Nephron (organoid): ENCODE measurements at regions not wholly inside any gene's neighbourhood (a gene's known extent, or its start where the extent isn't known, plus 50 kb on each side); places are given as distances from the start of the nearest gene placed in this dataset.

Experiments
- H3K27ac Mint-ChIP-seq, 3 experiments: 2 replicates each; pipeline ENCODE4 v1.8.0; 2020; ENCODE audit warnings: mixed read lengths in 3 of 3, mild to moderate bottlenecking in 2 of 3, moderate library complexity in 1 of 3
- H3K27me3 Mint-ChIP-seq: 2 replicates; pipeline ENCODE4 v1.8.0; 2021; ENCODE audit warnings: low read depth, mild to moderate bottlenecking, moderate library complexity, mixed read lengths
- H3K36me3 Mint-ChIP-seq: 2 replicates; pipeline ENCODE4 v1.8.0; 2020; ENCODE audit warnings: low read depth, mixed read lengths
- H3K4me1 Mint-ChIP-seq: 2 replicates; pipeline ENCODE4 v1.8.0; 2020; ENCODE audit warnings: mixed read lengths
- H3K4me3 Mint-ChIP-seq, 3 experiments: 2 replicates each; pipeline ENCODE4 v1.8.0; 2020; ENCODE audit warnings: mild to moderate bottlenecking in 3 of 3, mixed read lengths in 3 of 3, moderate library complexity in 2 of 3
- H3K9me3 Mint-ChIP-seq: 2 replicates; pipeline ENCODE4 v1.8.0; 2020; ENCODE audit warnings: mixed read lengths
- CTCF ChIP-seq, 3 experiments: fragments of 200-600 bp; sonication (generic); IDR thresholded peaks; one replicate each; pipeline ENCODE4 v1.5.0; 2021; ENCODE audit warnings: antibody characterized with exemption in 3 of 3; ENCODE audit not compliant: unreplicated experiment in 3 of 3

- no peak for TF ChIP-seq CTCF (IDR thresholded peaks at IDR 0.05; ENCODE audit: unreplicated experiment in 3 of 3)
- H3K4me1 Mint-ChIP-seq: peaks cover 82% of the 10 kb centered on the region
- H3K36me3 Mint-ChIP-seq: no peaks in the 10 kb centered on the region
- H3K4me3 Mint-ChIP-seq: no peak overlapping the region
- no peaks in the 10 kb centered on the region for H3K9me3 Mint-ChIP-seq
- peak overlapping the region in 2 of 3 experiments; percentile 77 to 91 for H3K27ac Mint-ChIP-seq
- H3K27me3 Mint-ChIP-seq: no peaks in the 10 kb centered on the region
Observed at GRCh38 chr5:138649316-138649720, 74.1 kb upstream of the HSPA9 start.

- H3K36me3 Mint-ChIP-seq: no peaks in the 10 kb centered on the region
- no peak for TF ChIP-seq CTCF (IDR thresholded peaks at IDR 0.05; ENCODE audit: unreplicated experiment in 3 of 3)
- peaks cover 78% of the 10 kb centered on the region for H3K4me1 Mint-ChIP-seq
- no peaks in the 10 kb centered on the region for H3K9me3 Mint-ChIP-seq
- no peak overlapping the region for H3K4me3 Mint-ChIP-seq
- peak overlapping the region in 2 of 3 experiments; percentile 77 to 91 for H3K27ac Mint-ChIP-seq
- no peaks in the 10 kb centered on the region for H3K27me3 Mint-ChIP-seq
Observed at GRCh38 chr5:138648841-138649240, 73.6 kb upstream of the HSPA9 start.

- H3K36me3 Mint-ChIP-seq: no peaks in the 10 kb centered on the region
- H3K9me3 Mint-ChIP-seq: no peaks in the 10 kb centered on the region
- peaks cover 5% of the 10 kb centered on the region for H3K27me3 Mint-ChIP-seq
- no peak for TF ChIP-seq CTCF (IDR thresholded peaks at IDR 0.05; ENCODE audit: unreplicated experiment in 3 of 3)
- peaks cover 72% of the 10 kb centered on the region for H3K4me1 Mint-ChIP-seq
- peak overlapping the region; percentile 27 to 91 (median 77) for H3K27ac Mint-ChIP-seq
- peak overlapping the region in 1 of 3 experiments; percentile 26 for H3K4me3 Mint-ChIP-seq
Observed at GRCh38 chr5:138647794-138648410, 72.7 kb upstream of the HSPA9 start.

GRCh38 chr5:138647261-138647788 lies 72.1 kb upstream of the HSPA9 start:
- no peak for TF ChIP-seq CTCF (IDR thresholded peaks at IDR 0.05; ENCODE audit: unreplicated experiment in 3 of 3)
- Mint-ChIP-seq H3K27ac (peak overlapping the region; percentile 27 to 91 (median 77)), H3K27me3 (peaks cover 6% of the 10 kb centered on the region), H3K4me3 (peak overlapping the region in 1 of 3 experiments; percentile 26), H3K36me3 (no peaks in the 10 kb centered on the region), H3K9me3 (no peaks in the 10 kb centered on the region), H3K4me1 (peaks cover 70% of the 10 kb centered on the region)

GRCh38 chr5:138646671-138647070 lies 71.5 kb upstream of the HSPA9 start:
- H3K9me3 Mint-ChIP-seq: no peaks in the 10 kb centered on the region
- no peaks in the 10 kb centered on the region for H3K36me3 Mint-ChIP-seq
- H3K27me3 Mint-ChIP-seq: peaks cover 6% of the 10 kb centered on the region
- peak overlapping the region; percentile 27 to 77 (median 49) for H3K27ac Mint-ChIP-seq
- no peak for TF ChIP-seq CTCF (IDR thresholded peaks at IDR 0.05; ENCODE audit: unreplicated experiment in 3 of 3)
- H3K4me1 Mint-ChIP-seq: peaks cover 72% of the 10 kb centered on the region
- no peak overlapping the region for H3K4me3 Mint-ChIP-seq
